Fibroblast of lung (primary cell): ENCODE measurements at regions not wholly inside any gene's neighbourhood (a gene's known extent, or its start where the extent isn't known, plus 50 kb on each side); places are given as distances from the start of the nearest gene placed in this dataset.

Source experiments
- CTCF ChIP-seq, 2 donors: IDR thresholded peaks in 1 of 2; conservative IDR thresholded peaks in 1 of 2; 1 replicate in 1 of 2; 2 replicates in 1 of 2; pipeline ENCODE4 v1.5.1; 2011 to 2012; ENCODE audit warnings: low read length in 2 of 2, control low read depth in 1 of 2, inconsistent platforms in 1 of 2, low read depth in 1 of 2, mild to moderate bottlenecking in 1 of 2
- EZH2 ChIP-seq: IDR thresholded peaks from 2 replicates; pipeline ENCODE4 v1.5.1; 2012; ENCODE audit warnings: low read length, control low read depth, mild to moderate bottlenecking; ENCODE audit errors: missing control alignments

- no peak for TF ChIP-seq CTCF (conservative IDR thresholded peaks at IDR 0.05 in 1 of 2, IDR thresholded peaks at IDR 0.05 in 1 of 2; ENCODE audit: low read depth in 1 of 2, low read length in 2 of 2)
- no peak for TF ChIP-seq EZH2
Measured at GRCh38 chr6:66538551-66539135, 831.6 kb upstream of the EYS start.
